HG03565 (cell line): ENCODE measurements at regions not wholly inside any gene's neighbourhood (a gene's known extent, or its start where the extent isn't known, plus 50 kb on each side); places are given as distances from the start of the nearest gene placed in this dataset.
A peak's percentile ranks its signal among the peaks of the same experiment; 100 is the strongest.
"Not testable (repeated sequence)": the region's sequence is repeated elsewhere in the genome, so short reads cannot be mapped to it uniquely, and the experiment has no call there.

Experiments
- ATAC-seq: cut with Tn5 transposase; IDR thresholded peaks from one replicate; pipeline ENCODE4 v1.9.1; 2021; ENCODE audit warnings: mild to moderate bottlenecking, moderate library complexity; ENCODE audit not compliant: unreplicated experiment

DNA sequence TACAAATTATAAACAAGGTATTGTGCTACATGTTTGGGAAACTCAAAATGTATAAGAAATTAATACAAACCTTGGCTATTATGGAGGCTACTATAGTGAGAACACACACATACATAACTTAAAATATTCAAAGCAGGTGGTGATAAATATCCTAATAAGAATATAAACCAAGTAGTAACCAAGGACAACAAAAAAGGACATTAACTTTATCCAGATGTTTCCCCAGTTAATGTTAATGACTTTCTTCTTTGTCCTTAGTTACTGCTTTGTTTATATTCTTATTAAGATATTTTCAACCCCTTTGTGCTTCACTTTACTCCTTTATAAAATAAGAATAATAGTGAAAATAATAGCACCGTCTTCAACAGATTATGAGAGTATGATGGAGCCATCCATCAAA lies 241.6 kb downstream of the CALCRL start:
- ATAC-seq: no peak

DNA sequence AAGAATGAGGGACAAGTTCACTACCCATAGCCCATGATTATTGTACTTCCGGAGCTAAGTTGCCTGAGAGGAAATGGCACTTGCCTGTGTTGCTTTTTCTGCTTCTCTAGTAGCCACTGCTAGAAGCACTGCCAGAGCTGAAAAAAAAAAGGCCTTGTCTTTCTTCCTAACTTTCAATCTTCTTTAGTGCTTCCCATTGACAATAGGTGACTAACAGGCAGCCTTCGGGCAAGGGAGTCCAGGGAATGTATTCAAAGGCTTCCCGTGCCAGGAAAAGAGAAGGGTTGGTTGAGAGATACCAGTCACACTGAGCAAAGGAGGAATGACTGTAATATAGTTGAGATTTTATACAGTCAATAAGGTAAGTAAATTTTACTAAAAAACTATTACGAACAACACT lies 242.0 kb downstream of the CALCRL start:
- no peak for ATAC-seq

DNA sequence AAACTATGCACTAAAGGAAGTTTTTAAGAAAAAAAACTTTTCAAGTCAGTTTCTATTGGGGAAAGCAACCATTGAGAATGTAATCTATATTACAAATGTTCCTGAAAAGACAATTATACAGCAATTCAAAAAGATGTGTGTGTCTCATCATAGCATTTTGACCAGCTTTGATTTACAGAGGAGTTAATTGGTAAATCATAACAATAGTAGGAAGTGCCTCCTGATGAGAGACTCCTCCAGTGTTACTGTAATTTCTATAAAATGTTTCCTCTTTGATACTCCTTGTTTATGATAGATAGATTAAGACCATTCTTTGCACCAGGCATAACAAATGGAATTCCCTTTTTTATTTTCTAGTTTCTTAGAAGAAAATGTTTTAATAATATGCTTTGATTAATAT lies 249.9 kb downstream of the CALCRL start:
- ATAC-seq: no peak

DNA sequence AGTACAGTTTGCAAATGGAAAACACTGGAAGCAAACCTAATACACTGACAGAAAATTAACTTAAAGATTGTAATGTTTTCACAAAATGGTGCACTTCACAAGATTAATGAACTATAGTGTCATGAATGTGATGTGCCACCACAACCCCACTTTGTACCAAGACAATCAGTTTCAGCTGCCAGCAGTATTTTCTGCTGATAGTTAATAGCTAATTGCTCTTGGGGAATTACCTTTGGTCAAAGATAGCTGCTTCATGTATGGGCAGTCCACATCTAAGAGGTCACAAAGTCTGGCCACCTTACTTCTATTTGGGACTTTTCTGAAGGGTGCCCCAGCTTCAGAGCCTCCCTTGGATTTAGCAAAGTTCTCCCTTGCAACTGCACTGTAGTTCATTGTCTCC lies 254.0 kb downstream of the CALCRL start:
- ATAC-seq: no peak

DNA sequence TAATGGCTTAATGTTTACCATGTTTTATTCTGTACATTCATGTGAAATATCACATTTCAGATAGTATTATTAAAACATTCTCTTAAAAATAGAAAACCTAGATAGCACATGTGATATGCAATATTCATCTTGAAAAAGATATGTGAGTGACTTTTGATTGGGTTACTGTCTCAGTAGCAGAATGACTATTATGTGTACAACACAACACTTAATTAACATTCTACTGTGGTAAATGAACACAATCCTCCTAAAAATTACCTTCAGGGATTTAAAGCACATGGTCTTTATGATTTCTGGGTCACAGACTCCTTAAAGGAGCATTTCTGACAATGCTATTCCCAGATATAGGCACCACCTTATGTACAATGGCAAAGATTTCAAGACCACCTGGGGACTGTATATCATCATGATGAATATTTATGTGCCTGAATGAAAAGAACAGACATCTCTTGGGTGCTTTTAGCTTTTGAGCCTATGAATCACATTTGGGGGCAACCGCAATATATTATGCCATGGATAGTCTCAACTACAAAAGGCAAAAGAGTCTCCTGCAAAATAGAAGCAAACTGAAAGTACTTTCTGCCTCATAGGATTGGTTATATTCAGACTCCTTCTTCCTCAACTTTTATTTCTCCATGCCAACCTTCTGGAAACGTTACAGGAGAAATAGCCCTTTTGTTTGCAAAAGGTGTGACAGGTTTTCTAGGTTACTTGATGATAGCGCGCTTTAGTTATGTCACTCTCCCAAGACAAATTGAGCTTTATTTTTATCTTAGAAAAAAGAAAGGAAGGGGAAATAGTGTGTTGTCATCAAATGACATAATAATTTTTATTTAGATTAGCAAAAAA lies 259.0 kb downstream of the CALCRL start:
- ATAC-seq: no peak

DNA sequence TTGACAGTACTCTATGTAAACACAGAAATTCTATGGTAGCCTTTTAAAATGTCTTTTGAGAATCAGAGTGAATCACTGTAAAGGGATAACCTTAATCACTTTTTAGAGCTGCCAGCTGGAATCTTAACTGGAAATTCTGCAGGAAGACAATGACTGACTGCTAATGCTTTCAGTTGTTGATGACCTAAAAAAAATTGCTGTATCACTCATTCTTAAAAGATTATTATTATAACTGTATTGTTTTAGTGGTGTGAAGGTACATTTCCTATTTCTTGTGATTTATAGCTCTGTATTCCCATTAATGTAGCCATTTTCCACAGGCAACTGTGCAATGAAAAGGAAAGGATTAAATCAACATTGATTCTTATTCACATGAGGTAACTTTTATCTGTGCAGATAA lies 260.5 kb downstream of the CALCRL start:
- no peak for ATAC-seq

DNA sequence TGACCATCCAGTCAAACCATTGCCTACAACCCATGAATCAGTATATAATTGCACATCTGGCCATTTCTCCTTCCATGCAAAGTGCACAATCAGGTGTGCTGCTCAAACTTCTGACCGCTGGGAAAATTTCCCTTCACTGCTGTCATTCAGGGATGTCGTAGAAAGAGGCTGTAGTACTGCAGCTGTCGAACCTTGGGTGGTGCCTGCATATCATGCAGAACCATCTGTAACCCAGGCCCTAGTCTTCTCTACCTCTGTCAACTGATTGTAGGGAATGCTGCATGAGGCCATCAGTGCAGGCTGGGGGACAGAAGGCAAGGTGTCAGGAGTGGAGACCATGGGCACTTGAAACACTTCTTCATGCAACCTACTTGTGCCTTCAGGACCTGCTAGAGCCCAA lies 267.5 kb downstream of the CALCRL start:
- ATAC-seq: no peak

DNA sequence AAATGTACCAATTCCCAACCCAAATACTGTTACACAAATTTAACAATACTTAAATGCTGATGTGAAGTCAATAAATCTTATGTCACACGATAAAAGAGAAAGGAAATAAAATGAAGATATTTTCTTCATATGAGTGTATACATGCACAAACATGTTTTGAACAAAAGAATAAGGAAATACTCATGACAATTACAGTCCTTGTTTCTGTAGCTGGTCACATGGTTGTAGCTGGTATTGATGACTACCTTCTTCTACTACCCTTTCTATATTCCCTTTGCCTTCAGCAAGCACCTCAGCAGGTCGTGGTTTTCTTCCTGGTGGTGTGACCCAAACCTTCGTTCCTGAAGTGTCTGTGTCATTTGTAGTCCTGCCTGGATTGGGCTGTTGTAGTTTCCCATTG lies 269.2 kb downstream of the CALCRL start:
- ATAC-seq: not testable (repeated sequence)

DNA sequence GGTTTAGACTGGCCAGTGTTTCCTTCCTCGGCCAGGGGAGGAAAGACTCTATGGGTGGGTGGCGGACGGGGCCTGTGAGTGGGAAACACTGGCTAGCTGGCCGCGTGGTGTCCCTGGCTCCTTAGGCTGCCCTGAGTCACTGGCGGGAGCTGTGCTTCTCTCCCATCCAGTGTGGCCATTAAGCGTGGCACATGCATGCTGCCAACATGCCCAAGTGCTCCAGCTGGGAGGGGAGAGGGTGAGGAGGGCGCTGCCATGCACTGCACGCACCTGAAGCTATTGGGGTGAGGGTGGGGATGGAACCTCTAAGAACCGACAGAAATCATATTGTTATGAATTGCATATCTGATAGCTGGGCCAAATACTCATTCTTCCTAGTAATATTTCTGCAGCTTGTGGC lies 270.8 kb downstream of the CALCRL start:
- no peak for ATAC-seq

DNA sequence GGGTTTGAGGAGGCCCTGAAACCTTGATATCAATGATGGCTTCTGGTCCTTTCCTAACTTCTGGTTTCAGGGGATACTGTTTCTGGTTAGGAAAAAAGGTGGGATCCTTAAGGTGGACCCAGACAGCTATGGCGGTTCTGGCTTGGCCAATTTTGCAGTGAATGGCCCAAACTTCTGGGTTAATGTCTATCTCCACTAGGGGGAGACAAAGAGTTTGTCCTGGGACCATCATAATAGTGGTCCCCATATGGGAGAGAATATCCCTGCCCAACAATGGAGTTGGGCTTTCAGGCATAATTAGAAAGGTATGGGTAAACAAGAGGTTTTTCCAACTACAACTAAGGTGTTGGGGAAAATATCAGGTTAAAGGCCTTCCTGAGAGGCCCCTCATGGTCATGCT lies 273.5 kb downstream of the CALCRL start:
- ATAC-seq: no peak

DNA sequence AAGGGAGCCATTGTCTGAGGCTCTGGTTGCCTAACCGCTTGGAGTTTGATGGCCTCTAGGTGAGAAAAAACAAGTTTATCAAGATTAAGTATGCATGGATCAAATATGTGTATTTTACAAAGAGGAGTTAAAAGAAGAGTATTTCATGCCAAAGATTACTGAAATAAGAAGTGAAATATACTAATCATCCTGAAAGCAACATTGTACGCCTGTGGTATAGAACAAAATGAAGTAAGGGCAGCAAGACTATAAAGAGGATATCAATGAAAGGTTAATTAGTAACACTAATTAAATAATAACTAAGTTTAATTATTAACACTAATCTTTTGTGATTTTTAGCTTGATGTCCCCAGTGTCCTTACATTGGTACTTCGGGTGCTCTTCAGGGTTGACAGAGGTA lies 276.7 kb downstream of the CALCRL start:
- ATAC-seq: no peak

DNA sequence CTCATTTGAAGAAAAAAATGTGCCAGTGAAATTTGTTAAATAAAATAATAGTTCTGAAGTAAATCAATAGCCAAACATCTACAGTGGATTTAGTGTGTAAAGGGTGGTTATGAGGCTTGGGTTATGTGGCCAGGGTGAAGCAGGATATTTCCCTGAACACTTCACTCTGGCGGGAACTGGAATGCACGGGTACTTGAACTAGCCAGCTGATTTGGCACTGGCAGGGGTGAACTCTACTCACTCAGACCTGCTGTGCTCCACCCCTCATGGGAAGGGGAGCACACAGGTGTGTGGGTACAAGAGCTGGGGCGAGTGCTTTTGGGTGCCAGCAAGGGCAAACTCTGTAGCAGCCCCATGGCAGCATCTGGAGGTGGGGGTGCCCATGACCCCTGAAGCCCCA lies 278.2 kb downstream of the CALCRL start:
- ATAC-seq: no peak

DNA sequence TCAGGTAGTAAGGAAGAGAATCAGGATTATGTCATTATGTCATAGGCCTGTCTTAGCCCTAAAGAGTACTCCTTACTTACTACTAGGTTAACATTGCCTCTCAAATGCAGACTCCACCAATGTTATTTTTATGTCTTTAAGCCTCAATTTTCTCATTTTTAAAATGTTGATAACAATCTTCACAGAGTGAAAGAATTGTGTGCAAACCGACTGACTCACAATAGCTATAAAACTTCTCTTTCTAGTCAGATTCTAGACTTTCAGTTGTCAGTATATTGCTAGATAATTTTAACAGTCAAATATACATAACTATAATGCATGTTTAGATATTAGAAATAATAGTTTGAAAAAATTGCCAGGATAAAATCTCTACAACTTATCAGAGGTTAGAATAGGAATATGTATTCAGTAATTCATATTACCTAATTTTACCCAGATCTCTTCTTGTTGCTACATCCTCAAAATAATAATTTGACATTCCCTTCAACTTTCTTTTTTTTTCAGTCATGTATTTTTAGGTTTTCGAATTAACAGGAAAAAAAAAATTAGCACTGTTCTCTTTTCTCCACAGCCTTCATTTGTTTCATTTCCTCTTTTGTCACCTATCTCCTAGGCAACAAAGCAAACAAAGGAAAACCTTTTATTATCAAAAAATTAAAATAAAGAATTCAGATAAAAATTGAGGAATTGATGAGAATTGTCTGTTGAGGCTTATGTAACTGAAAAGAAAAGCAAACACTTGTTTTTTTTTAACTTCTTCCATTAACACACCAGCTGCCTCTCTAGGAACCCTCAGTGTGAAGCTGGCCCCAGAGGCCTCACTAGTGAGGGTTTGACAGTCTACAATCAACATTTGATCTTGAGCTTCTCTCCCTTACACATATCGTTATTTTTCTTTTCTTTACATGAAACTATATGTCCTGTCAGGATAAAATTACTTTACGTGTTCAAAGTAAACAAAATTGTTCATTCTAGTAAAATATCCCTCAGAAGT lies 279.0 kb downstream of the CALCRL start:
- ATAC-seq: peak; percentile 70

DNA sequence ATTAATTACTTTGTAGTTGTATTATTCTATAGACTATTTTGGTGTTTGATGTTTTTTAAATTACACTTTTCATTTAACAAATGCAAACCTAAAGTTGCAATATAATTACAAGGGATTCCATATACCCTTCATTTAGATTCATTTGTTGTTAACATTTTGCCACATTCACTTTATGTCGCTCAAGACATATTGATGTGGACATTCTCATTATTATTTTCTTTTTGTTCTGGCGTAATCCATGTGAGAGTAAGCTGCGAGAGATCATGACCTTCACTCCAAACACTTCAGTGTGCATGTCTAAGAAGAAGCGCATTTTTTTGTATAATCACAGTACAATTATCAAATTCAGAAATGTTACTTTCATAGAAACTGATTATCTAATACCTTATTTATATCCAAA lies 280.6 kb downstream of the CALCRL start:
- no peak for ATAC-seq

DNA sequence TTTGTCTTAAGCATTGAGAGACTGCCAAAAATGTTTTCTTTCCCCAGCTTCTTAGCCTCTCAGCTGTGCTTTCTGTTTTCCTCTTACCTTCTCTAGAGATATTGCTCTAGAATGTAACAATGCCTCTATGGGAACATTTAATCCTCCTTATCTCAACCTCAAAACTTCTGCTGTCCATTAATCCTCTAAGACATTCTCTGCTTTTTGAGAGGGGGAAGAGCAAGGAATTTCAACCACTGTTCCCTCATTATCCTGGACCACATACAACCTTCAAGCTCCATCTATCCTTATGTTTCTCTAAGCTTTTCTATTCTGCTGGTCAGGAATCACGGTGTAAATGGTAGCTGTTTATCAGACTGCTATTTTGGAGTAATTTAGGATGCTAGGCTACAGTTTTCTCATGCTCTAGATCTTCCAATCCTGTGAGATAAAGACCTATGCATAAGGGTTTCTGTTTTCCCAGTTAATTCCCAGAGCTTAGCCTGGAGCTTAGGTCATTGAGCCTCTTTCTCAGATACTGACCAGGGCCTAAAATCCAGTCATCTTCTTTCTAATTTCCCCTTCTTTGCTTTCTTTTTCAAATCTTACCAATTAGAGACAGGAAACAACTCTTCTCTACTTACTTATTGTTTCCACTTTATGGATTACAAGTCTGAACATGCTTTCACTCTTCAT lies 282.0 kb downstream of the CALCRL start:
- no peak for ATAC-seq

DNA sequence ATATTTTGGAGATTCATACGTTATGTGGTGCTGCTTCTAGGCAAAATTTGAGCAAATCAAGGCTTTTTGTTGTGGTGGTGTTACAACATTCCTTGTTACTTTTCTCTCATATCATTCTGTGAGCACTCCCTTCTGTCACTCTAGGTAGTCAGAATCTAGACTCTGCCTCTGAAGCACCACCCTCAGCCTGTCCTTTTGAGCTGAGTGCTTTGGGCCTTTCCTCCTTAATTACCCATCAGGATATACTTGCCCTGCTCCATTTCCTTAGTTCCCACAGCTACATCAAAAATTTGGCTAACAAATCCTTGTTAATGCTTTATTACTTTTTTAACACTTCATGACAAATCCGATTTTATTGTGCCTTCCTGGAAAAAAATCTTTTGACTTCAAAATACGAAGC lies 289.6 kb downstream of the CALCRL start:
- no peak for ATAC-seq

DNA sequence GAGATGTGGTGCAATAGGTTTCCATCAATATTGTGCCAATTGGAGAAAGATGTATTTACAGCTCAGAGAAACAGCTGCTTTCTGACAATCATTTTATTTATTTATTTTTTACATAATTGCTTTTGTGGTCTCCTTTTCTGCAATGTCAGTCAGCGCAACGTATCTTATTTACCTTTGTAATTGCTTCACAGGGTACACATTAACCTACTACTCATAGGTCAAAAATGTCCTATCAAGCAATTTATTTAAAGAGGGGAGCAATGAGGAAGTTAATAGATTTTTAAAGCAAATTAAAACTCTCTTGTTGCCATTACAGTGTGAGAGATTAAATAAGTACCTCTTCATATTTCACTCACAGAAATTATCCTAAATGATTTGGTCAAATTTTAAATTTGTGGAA lies 291.0 kb downstream of the CALCRL start:
- no peak for ATAC-seq

DNA sequence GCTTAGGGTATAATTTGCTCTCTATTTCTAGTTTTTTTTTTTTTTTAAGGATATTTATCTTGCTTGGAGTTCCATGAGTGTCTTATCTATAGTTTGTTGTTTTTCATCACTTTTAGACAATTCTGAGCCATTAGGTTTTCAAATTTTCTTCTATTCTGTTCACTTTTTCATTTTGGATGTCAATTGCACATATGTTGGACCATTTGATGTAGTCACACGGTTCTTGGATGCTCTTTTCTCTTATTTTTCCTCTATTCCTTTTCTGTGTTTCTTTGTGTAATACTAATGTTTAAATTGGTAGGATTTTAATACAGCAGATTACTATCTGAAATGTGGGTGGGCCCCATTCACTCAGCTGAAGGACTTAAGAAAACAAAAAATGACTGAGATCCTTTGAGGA lies 292.6 kb downstream of the CALCRL start:
- no peak for ATAC-seq

DNA sequence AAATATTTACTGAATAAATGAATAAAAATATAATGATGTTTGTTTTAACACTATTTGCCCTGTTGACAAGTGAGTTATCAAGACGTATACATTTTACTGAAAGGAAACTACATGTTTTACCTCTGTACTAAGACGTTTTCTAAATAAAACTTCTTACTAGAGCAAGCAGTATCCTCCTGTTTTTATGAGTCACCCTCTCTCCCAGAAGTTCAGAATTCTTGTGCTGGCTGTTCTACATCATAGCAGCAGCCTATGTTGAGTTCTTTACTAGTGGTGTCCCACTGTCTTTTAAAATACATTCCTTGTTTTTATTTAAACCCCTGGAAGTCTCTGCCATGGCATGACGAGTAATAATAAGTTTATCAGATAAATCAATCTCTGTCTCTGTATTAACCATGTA lies 297.4 kb downstream of the CALCRL start:
- no peak for ATAC-seq

DNA sequence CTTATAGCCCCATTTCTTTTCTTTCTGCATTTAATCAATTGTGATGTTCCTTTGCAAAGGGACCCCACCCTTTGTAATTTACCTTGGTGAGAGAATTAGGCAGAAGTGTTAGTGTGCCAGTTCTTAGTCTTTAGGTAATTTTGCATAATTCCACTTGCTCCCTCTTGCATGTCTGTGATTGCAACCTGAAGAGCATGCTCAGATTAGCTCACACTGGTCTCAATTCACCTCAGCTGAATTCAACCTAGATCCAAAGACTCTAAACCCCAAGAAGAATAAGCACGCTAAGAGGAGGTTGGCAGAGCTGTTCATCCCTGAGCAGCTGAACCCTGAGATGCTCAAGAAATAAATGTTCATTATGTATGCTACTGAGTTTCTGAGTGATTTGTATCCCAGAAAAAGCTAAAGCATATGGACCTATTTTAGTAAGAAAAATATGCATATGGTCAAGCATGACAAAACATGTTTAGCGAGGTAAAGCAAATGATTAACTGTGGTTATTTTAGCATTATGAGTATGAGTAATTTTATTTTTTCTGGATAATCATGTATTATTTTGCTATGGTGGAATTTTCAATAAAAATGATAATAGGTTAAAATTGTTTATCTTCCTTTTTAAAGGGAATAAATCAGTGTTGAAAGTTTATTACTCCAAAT lies 299.2 kb upstream of the ZSWIM2 start:
- ATAC-seq: no peak

DNA sequence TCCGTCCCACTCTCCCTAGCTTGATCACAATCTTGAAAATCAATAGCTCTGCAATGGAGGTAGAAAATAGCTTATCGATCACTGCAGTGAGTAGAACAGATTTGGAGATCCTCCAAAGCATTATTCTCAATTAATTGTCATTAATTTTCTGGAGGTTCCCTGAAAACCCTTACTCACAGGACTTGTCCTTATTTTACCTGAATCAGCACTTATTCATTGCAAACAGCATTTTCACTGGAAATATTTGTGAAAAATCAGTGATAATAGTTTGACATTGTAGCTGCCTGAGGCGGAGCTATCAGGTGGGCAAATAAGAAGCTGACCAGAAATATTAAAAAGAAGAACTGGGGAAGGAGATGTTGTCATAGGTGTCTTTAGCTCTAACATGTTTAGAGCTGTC lies 294.6 kb upstream of the ZSWIM2 start:
- no peak for ATAC-seq
